22Rv1 (cell line): ENCODE measurements at regions not wholly inside any gene's neighbourhood (a gene's known extent, or its start where the extent isn't known, plus 50 kb on each side); places are given as distances from the start of the nearest gene placed in this dataset.

ENCODE experiments used
- ZFX ChIP-seq: fragments of 450-650 bp; IDR thresholded peaks from 2 replicates; pipeline ENCODE4 v1.6.1; 2017; ENCODE audit warnings: antibody characterized with exemption, borderline replicate concordance
- TF ChIP-seq, protein P1 (sequence below): fragments of 450-650 bp; IDR thresholded peaks from 2 replicates; pipeline ENCODE4 v1.5.1; 2017; ENCODE audit warnings: mild to moderate bottlenecking

DNA sequence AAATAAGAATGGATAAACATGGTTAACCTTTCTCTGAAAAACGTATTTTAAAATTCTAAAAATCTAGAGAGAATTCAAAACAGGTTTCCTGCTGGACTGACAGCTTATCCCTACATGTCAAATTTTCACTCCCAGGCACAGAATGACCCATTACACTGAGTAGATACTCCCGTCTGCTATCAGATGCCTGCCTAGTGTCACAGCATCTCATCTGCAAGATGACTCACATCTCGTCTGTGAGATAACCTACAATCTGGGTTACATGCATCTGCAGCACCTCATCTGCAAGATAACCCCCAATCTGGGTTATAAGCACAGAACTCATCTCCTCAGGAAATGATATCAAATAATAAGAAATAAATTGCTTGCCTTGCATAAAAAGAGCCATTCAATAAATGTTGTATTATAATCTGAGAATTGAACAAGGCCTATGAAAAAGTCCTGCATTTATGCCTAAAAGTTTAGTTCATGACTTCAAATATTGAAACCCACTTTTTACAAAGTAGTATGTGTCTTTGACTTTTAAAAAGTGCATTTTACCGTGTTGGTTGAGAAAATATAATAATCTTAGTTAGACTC, 188.3 kb upstream of the THBS1 start:
- TF ChIP-seq, protein P1, sequence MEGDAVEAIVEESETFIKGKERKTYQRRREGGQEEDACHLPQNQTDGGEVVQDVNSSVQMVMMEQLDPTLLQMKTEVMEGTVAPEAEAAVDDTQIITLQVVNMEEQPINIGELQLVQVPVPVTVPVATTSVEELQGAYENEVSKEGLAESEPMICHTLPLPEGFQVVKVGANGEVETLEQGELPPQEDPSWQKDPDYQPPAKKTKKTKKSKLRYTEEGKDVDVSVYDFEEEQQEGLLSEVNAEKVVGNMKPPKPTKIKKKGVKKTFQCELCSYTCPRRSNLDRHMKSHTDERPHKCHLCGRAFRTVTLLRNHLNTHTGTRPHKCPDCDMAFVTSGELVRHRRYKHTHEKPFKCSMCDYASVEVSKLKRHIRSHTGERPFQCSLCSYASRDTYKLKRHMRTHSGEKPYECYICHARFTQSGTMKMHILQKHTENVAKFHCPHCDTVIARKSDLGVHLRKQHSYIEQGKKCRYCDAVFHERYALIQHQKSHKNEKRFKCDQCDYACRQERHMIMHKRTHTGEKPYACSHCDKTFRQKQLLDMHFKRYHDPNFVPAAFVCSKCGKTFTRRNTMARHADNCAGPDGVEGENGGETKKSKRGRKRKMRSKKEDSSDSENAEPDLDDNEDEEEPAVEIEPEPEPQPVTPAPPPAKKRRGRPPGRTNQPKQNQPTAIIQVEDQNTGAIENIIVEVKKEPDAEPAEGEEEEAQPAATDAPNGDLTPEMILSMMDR: no peak
- no peak for TF ChIP-seq ZFX
